ENCODE measurements at regions not wholly inside any gene's neighbourhood (a gene's known extent, or its start where the extent isn't known, plus 50 kb on each side); places are given as distances from the start of the nearest gene placed in this dataset.

DNA sequence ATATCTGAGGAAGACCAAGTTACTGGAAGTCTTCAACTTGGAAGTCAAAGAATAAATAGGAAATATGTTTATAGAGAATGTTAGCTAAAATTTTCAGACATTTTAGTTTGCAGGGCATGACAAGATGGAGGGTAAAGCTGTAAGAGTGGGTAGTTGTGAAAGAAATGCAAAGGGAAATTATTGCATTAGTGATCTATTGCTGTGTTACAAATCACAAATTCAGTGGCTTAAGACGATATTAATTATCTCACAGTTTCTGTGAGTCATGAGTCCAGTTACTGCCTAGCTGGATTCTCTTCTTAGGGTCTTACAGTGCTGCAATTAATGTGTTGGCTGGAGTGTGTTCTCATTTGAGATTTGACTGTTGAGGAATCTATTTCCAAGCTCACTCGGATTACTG is 62.9 kb upstream of the CAMK2D start:
- Mint-ChIP-seq H3K4me3 (no peak overlapping the region), H3K4me1 (ENCODE audit: low read depth) (peaks cover 58% of the 10 kb centered on the region), H3K9me3 (no peaks in the 10 kb centered on the region), H3K27ac (peak overlapping the region; percentile 70), H3K27me3 (no peaks in the 10 kb centered on the region), H3K36me3 (ENCODE audit: low read depth) (no peaks in the 10 kb centered on the region)
- DNase-seq: no peak

DNA sequence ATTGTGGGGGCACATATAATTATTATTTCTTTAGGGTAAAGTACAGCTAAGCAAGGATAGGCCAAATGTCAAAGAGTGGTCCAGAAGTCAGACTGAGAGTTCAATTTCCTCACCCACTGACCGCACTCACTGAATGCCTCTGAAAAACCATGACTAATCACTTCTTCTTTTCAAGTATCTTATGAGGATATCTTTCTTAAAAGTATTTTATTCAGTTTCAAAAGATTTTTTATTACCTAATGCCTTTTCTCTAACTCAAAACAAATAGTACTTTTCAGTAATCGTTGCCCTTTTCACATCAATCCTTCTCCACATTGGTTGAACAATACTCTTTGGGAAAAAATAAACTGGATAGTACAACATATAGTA is 61.7 kb upstream of the CAMK2D start:
- H3K27ac Mint-ChIP-seq: peak overlapping the region; percentile 70
- peaks cover 58% of the 10 kb centered on the region for H3K4me1 Mint-ChIP-seq (ENCODE audit: low read depth)
- H3K36me3 Mint-ChIP-seq (ENCODE audit: low read depth): no peaks in the 10 kb centered on the region
- H3K27me3 Mint-ChIP-seq: no peaks in the 10 kb centered on the region
- H3K4me3 Mint-ChIP-seq: peak overlapping the region; percentile 35
- H3K9me3 Mint-ChIP-seq: no peaks in the 10 kb centered on the region
- no peak for DNase-seq

DNA sequence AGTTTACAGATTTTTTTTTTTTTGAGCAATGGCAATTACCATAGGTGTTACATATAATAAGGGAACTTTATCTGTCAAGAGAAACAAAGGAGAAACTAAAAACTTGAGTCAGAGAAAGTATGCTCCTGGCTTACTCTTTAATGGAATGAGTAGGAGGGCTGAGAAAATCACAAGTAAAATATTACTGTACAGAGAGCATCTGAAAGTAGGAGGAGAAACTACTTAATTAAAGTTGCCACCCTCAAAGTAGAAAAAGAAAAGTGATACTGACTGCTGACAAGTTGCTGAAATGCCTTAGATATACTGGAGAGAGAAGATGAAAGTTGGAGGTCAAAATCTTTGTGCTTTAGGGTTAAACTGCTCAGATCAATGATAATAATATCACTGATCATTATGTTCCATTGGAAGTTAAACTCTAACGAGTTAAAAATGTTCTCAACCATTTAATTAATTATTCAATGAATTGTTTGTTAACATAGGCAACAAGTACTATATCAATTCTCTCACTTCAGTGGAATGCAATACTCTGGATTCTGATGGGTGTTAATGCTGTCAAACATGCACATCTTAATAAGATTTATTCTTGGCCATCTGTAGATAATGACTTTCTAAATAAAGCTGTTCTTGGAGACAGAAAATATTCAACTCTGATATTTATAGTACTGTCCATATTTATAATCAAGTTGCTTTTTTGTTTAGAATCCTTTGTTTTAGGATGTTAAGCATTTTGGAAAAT is 61.2 kb upstream of the CAMK2D start:
- Mint-ChIP-seq H3K4me3 (peak overlapping the region; percentile 35), H3K9me3 (no peaks in the 10 kb centered on the region), H3K36me3 (ENCODE audit: low read depth) (no peaks in the 10 kb centered on the region), H3K4me1 (ENCODE audit: low read depth) (peaks cover 56% of the 10 kb centered on the region), H3K27me3 (no peaks in the 10 kb centered on the region), H3K27ac (peak overlapping the region; percentile 70)
- no peak for DNase-seq

DNA sequence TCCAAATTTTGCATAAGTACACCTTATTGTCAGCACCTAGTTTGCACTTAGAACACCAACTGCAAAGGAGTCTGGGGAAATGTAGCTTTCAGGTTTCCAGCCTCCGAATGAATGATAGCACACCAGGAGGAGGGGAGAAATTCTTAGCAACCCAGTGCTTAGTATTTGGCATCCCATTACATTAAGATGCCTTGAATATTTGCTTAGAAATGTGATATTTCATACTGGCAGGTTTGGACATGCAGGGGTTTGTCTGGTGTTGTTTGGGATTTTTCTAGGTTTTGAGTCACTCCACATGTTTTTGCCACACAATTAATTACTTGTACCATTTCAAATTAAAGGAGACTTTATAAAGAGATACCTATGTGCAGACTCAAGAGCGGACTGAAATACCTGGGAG is 60.3 kb upstream of the CAMK2D start:
- Mint-ChIP-seq H3K4me1 (ENCODE audit: low read depth) (peaks cover 50% of the 10 kb centered on the region), H3K27me3 (no peaks in the 10 kb centered on the region), H3K4me3 (no peak overlapping the region), H3K27ac (peak overlapping the region; percentile 32), H3K36me3 (ENCODE audit: low read depth) (no peaks in the 10 kb centered on the region), H3K9me3 (no peaks in the 10 kb centered on the region)
- DNase-seq: no peak

DNA sequence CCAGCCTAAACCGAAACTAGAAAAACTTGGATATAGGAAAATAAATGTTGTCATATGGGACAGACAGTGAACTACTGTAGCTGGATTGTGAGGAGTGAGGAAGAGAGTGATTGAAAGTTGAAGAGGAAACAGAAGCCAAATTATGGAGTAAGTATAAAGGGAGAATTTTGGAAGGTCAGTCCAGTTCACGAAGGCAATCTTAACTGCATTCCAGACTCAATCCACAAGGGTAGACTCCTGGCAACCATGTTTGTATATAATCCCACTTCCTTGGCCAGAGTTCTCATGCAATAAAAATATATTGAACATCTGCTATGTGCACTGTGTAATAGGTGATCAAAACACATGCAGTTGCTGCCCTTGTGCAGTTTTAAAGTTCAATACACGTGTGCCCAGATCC is 58.6 kb upstream of the CAMK2D start:
- no peak overlapping the region for H3K4me3 Mint-ChIP-seq
- no peak for DNase-seq
- no peak overlapping the region for H3K27ac Mint-ChIP-seq
- H3K27me3 Mint-ChIP-seq: no peaks in the 10 kb centered on the region
- H3K36me3 Mint-ChIP-seq (ENCODE audit: low read depth): no peaks in the 10 kb centered on the region
- H3K4me1 Mint-ChIP-seq (ENCODE audit: low read depth): peaks cover 44% of the 10 kb centered on the region
- H3K9me3 Mint-ChIP-seq: no peaks in the 10 kb centered on the region

DNA sequence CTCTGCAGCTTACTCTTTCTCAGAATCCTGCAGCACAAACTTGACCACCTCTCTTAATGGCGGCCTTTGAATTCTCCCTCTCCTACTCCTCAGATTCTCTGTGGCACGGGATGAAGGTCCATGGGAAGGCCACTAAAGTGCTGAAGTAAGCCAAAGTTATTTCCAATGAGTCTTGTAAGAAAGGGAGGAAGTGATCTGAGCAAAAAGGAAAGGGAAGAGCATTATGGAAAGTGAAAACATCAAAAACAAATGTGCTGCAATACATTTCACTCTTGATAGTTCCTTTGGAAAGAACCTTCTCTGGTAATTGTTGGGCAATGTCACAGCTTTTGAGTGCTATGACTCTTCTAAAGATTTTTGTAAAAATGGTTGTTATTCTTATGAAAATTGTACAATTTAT is 54.3 kb upstream of the CAMK2D start:
- peaks cover 8% of the 10 kb centered on the region for H3K4me1 Mint-ChIP-seq (ENCODE audit: low read depth)

DNA sequence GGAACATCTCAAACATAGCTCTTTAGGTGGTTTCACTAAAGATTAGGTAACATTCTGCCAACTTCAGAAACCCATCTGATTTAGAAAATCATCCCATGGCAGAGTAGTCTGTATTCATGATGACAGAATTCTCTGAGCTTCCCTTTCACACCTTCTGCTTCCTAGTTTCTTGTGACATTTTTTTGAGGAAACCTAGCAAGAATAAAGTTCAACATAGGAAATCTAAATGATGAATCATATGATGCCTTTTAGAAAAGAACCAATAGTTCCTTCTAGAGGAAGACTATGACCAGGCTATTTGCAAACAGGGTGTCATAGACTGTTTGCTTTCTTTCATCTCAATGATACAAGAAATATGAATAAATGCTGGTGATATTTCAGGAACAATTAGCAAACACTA is 49.8 kb upstream of the CAMK2D start:
- DNase-seq: no peak
- Mint-ChIP-seq H3K9me3 (no peaks in the 10 kb centered on the region), H3K27me3 (no peaks in the 10 kb centered on the region), H3K4me1 (ENCODE audit: low read depth) (peaks cover 11% of the 10 kb centered on the region), H3K4me3 (no peak overlapping the region), H3K27ac (no peak overlapping the region), H3K36me3 (ENCODE audit: low read depth) (no peaks in the 10 kb centered on the region)

More for the DNA sequence above, 54.3 kb upstream of the CAMK2D start:
- no peak for DNase-seq
- no peaks in the 10 kb centered on the region for H3K36me3 Mint-ChIP-seq (ENCODE audit: low read depth)
- H3K4me3 Mint-ChIP-seq: no peak overlapping the region
- no peaks in the 10 kb centered on the region for H3K9me3 Mint-ChIP-seq
- no peaks in the 10 kb centered on the region for H3K27me3 Mint-ChIP-seq
- no peak overlapping the region for H3K27ac Mint-ChIP-seq

Measured in activated T-cell treated with anti-CD3 and anti-CD28 coated beads, Interleukin-2, amount 50 U/mL, for 24 hours (primary cell).